HepG2 (cell line): ENCODE measurements at regions not wholly inside any gene's neighbourhood (a gene's known extent, or its start where the extent isn't known, plus 50 kb on each side); places are given as distances from the start of the nearest gene placed in this dataset.

Experiments
- CREB1 ChIP-seq, 2 experiments: fragments of 450-650 bp in 1 of 2; IDR thresholded peaks; 2 replicates each; pipeline ENCODE4 v1.6.1; 2016 to 2017; ENCODE audit warnings: control low read depth in 1 of 2, mild to moderate bottlenecking in 1 of 2, missing compliant biosample characterization in 1 of 2, missing genetic modification characterization in 1 of 2
- DNMT1 ChIP-seq: sonication (generic); formaldehyde crosslinking; IDR thresholded peaks from 2 replicates; pipeline ENCODE4 v1.5.1; 2020; ENCODE audit warnings: mild to moderate bottlenecking, missing genetic modification reagents
- DNMT3B ChIP-seq: conservative IDR thresholded peaks from 2 replicates; pipeline ENCODE4 v1.6.1; 2016; ENCODE audit warnings: missing biosample characterization, control low read depth
- EEA1 ChIP-seq: sonication (generic); formaldehyde crosslinking; IDR thresholded peaks from 2 replicates; pipeline ENCODE4 v1.5.1; 2020; ENCODE audit warnings: mild to moderate bottlenecking, missing genetic modification reagents, borderline replicate concordance
- EP300 ChIP-seq, 3 experiments: sonication (generic) in 1 of 3; formaldehyde crosslinking in 1 of 3; IDR thresholded peaks; 2 replicates each; pipeline versions ENCODE4 v1.5.1 to v1.6.1; 2011 to 2020; ENCODE audit warnings: low read depth in 2 of 3, low read length in 2 of 3, borderline replicate concordance in 1 of 3, improper control_type of control experiment in 1 of 3, mild to moderate bottlenecking in 1 of 3, missing genetic modification reagents in 1 of 3, moderate library complexity in 1 of 3
- FOXP1 ChIP-seq, 2 experiments: fragments of 450-650 bp in 1 of 2; IDR thresholded peaks; 2 replicates each; pipeline ENCODE4 v1.6.1; 2017 to 2018; ENCODE audit warnings: antibody characterized with exemption in 1 of 2
- HNRNPLL ChIP-seq: fragments of 200-400 bp; formaldehyde crosslinking; IDR thresholded peaks from 2 replicates; pipeline ENCODE4 v1.6.1; 2017; ENCODE audit warnings: mild to moderate bottlenecking, low read depth, low read length; ENCODE audit not compliant: poor library complexity, severe bottlenecking
- KAT8 ChIP-seq: IDR thresholded peaks from 2 replicates; pipeline ENCODE4 v1.6.1; 2016; ENCODE audit warnings: missing genetic modification reagents, missing compliant biosample characterization
- KDM1A ChIP-seq: IDR thresholded peaks from 2 replicates; pipeline ENCODE4 v1.6.1; 2016; ENCODE audit warnings: missing compliant biosample characterization
- MYC ChIP-seq: sonication (generic); formaldehyde crosslinking; IDR thresholded peaks from 2 replicates; pipeline ENCODE4 v1.9.0; 2021; ENCODE audit warnings: missing genetic modification reagents, borderline replicate concordance
- NR1H2 ChIP-seq: sonication (generic); formaldehyde crosslinking; IDR thresholded peaks from 2 replicates; pipeline ENCODE4 v1.8.1; 2022; ENCODE audit warnings: low read depth, missing genetic modification reagents, borderline replicate concordance
- PAF1 ChIP-seq: IDR thresholded peaks from 2 replicates; pipeline ENCODE4 v1.6.1; 2016; ENCODE audit warnings: missing genetic modification reagents, missing compliant biosample characterization
- POLR2AphosphoS5 ChIP-seq: IDR thresholded peaks from 2 replicates; pipeline ENCODE4 v1.6.1; 2012; ENCODE audit warnings: low read depth, low read length
- RBFOX2 ChIP-seq: fragments of 200-400 bp; formaldehyde crosslinking; IDR thresholded peaks from 2 replicates; pipeline ENCODE4 v1.6.1; 2017; ENCODE audit warnings: low read depth, mild to moderate bottlenecking, low read length
- RFXANK ChIP-seq: IDR thresholded peaks from 2 replicates; pipeline ENCODE4 v1.6.1; 2016
- SRY ChIP-seq: sonication (generic); formaldehyde crosslinking; IDR thresholded peaks from 2 replicates; pipeline ENCODE4 v1.8.0; 2022; ENCODE audit warnings: mild to moderate bottlenecking, missing genetic modification reagents
- SUZ12 ChIP-seq: fragments of 150-350 bp; IDR thresholded peaks from 2 replicates; pipeline ENCODE4 v1.6.1; 2014; ENCODE audit warnings: low read depth, low read length
- SYNCRIP ChIP-seq: fragments of 200-400 bp; formaldehyde crosslinking; IDR thresholded peaks from 2 replicates; pipeline ENCODE4 v1.6.1; 2018; ENCODE audit warnings: mild to moderate bottlenecking, low read depth, low read length; ENCODE audit not compliant: insufficient read depth
- ZBTB33 ChIP-seq: sonication (generic); formaldehyde crosslinking; IDR thresholded peaks from 2 replicates; pipeline ENCODE4 v1.4.0; 2020; ENCODE audit warnings: missing genetic modification reagents
- ZNF446 ChIP-seq: sonication (generic); formaldehyde crosslinking; IDR thresholded peaks from 2 replicates; pipeline ENCODE4 v1.5.0; 2020; ENCODE audit warnings: mild to moderate bottlenecking, missing genetic modification reagents
- ZNF557 ChIP-seq: sonication (generic); formaldehyde crosslinking; IDR thresholded peaks from 2 replicates; pipeline ENCODE4 v1.4.0; 2020; ENCODE audit warnings: missing genetic modification reagents
- ZNF678 ChIP-seq: sonication (generic); formaldehyde crosslinking; IDR thresholded peaks from 2 replicates; pipeline ENCODE4 v1.4.0; 2020; ENCODE audit warnings: mild to moderate bottlenecking, missing genetic modification reagents
- ZNF850 ChIP-seq: sonication (generic); formaldehyde crosslinking; conservative IDR thresholded peaks from 2 replicates; pipeline ENCODE4 v1.9.0; 2021; ENCODE audit warnings: mild to moderate bottlenecking, missing genetic modification reagents
- TF ChIP-seq, protein P1 (sequence below): sonication (generic); formaldehyde crosslinking; IDR thresholded peaks from 2 replicates; pipeline ENCODE4 v1.4.0; 2020; ENCODE audit warnings: mild to moderate bottlenecking, missing genetic modification reagents
- TF ChIP-seq, protein P2 (sequence below): IDR thresholded peaks from 2 replicates; pipeline ENCODE4 v1.6.1; 2012; ENCODE audit warnings: low read depth, low read length, improper control_type of control experiment

DNA sequence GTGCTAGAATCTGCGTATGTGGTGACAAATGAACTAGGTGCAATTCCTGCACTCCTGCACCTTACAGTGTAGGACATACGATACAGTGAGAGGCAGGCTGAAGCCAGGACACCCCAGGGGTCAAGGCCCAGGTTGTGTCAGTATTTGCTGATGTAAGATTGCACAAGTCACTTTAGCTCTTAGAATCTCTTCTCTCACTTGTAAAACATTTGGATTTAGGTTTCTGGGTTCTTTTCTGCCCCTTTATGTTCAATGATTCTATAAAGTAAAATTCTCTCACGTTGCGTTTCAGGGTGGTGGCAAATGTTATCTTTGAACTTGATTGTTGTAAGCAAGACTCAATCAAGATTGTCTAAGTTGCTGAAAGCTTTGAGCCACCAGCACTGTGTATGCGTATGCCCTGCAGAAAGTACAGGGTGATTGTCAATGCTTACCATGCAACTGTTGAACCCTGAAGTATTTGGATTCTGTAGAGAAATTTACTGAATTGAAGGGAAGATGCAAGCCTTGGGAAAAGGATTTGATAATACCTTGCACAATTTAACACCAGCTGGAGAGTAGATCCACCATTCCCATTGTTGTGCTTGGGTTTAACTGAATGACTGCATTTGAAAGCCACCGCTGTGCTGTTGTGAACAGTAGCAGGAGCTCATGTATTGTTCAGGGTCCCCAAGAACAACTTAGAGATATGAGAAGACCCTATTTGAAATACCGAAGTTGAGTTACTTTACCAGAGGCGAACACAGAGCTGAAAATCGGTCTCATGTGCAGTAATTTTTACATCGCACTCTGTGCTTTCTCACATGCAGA is 106.1 kb upstream of the CITED2 start (continued):
- TF ChIP-seq, protein P1, sequence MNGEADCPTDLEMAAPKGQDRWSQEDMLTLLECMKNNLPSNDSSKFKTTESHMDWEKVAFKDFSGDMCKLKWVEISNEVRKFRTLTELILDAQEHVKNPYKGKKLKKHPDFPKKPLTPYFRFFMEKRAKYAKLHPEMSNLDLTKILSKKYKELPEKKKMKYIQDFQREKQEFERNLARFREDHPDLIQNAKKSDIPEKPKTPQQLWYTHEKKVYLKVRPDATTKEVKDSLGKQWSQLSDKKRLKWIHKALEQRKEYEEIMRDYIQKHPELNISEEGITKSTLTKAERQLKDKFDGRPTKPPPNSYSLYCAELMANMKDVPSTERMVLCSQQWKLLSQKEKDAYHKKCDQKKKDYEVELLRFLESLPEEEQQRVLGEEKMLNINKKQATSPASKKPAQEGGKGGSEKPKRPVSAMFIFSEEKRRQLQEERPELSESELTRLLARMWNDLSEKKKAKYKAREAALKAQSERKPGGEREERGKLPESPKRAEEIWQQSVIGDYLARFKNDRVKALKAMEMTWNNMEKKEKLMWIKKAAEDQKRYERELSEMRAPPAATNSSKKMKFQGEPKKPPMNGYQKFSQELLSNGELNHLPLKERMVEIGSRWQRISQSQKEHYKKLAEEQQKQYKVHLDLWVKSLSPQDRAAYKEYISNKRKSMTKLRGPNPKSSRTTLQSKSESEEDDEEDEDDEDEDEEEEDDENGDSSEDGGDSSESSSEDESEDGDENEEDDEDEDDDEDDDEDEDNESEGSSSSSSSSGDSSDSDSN (CRISPR knock-in tag) = no peak
- TF ChIP-seq KDM1A (CRISPR knock-in tag) (no peak; the same call in 1 of the 2 replicates), MYC (CRISPR knock-in tag) (no peak), ZNF678 (CRISPR knock-in tag) (no peak), EP300 (IDR thresholded peaks at IDR 0.05; ENCODE audit: low read depth in 2 of 2, low read length in 2 of 2) (peak; percentile 92 to 94), EP300 (CRISPR knock-in tag; IDR thresholded peaks at IDR 0.05; ENCODE audit: borderline replicate concordance) (peak; percentile 72; the same call in 1 of the 2 replicates), ZNF446 (CRISPR knock-in tag) (no peak), ZNF557 (CRISPR knock-in tag) (no peak), POLR2AphosphoS5 (no peak), SUZ12 (no peak), ZNF850 (CRISPR knock-in tag) (no peak), EEA1 (no peak), ZBTB33 (CRISPR knock-in tag) (0 out of 2 replicates have a peak, but pooled peaks have one; percentile 43), DNMT1 (no peak; the same call in 1 of the 2 replicates), HNRNPLL (no peak), DNMT3B (no peak), SYNCRIP (no peak), PAF1 (CRISPR knock-in tag) (no peak), RBFOX2 (no peak), KAT8 (CRISPR knock-in tag) (peak; percentile 84), RFXANK (CRISPR knock-in tag) (peak; percentile 56; the same call in 1 of the 2 replicates), CREB1 (IDR thresholded peaks at IDR 0.05) (0 out of 2 replicates have a peak, but pooled peaks have one; percentile 12), CREB1 (CRISPR knock-in tag; IDR thresholded peaks at IDR 0.05) (peak; percentile 81), FOXP1 (IDR thresholded peaks at IDR 0.05) (no peak), FOXP1 (CRISPR knock-in tag; IDR thresholded peaks at IDR 0.05) (peak; percentile 84), NR1H2 (peak; percentile 84; the same call in 1 of the 2 replicates), SRY (no peak)
- TF ChIP-seq, protein P2, sequence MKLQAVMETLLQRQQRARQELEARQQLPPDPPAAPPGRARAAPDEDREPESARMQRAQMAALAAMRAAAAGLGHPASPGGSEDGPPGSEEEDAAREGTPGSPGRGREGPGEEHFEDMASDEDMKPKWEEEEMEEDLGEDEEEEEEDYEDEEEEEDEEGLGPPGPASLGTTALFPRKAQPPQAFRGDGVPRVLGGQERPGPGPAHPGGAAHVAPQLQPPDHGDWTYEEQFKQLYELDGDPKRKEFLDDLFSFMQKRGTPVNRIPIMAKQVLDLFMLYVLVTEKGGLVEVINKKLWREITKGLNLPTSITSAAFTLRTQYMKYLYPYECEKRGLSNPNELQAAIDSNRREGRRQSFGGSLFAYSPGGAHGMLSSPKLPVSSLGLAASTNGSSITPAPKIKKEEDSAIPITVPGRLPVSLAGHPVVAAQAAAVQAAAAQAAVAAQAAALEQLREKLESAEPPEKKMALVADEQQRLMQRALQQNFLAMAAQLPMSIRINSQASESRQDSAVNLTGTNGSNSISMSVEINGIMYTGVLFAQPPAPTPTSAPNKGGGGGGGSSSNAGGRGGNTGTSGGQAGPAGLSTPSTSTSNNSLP = peak; percentile 61; the same call in 1 of the 2 replicates
